Cardiac septum (tissue), 1 donor: ENCODE measurements at regions not wholly inside any gene's neighbourhood (a gene's known extent, or its start where the extent isn't known, plus 50 kb on each side); places are given as distances from the start of the nearest gene placed in this dataset.

Experiments used
- DNase-seq: peaks from one replicate; pipeline ENCODE4 v3.0.0-alpha.2; 2020; ENCODE audit warnings: low spot score
- intact Hi-C: fragments of 100-400 bp; cut with DNase I; formaldehyde crosslinking; loops from one replicate; pipeline ENCODE4 v1.14.0; 2022
- donor health status: DM: no; HTN: no; CAD: no.

DNA sequence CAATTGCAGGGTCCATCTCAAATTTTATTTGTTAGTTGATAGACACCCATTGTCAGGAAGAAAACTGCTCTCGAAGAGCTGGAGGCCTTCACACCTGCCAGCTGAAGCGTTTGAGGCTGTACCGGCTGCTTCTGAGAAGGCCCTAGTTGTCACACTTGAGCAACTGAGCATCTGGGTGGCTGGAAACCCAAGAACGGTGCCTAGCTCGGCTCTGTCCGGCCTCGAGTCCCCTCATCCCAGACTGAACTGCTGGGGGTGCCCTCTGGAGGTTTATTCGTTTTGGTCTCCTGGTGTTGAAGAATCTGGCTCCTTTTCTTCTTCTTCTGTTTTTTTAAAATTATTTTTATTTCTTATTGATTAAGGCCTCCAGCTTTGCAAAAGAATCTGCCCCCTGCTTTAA lies 59.3 kb upstream of the EXOC6 start:
- intact Hi-C loops: no loop called here
- no peak for DNase-seq

DNA sequence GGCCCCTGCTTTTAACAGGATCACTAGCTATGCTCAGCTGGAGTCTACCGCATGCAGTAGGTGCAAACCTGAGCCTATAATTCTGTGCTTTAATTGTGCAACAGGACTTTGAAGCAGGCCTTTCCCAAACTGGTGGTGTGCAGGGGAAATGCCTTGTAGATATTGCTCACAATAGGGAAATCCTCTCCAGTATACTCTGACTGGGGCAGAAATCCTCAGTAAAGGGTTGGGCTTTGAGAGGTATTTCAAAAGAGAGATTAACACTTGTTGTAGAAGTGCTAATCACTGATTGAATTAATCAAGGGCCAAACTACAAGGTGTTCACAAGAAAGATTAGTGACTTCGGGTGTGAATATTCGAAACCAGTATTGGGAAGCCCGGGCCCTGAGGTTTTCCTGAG lies 58.5 kb upstream of the EXOC6 start:
- intact Hi-C loops: no loop called here
- DNase-seq: no peak

DNA sequence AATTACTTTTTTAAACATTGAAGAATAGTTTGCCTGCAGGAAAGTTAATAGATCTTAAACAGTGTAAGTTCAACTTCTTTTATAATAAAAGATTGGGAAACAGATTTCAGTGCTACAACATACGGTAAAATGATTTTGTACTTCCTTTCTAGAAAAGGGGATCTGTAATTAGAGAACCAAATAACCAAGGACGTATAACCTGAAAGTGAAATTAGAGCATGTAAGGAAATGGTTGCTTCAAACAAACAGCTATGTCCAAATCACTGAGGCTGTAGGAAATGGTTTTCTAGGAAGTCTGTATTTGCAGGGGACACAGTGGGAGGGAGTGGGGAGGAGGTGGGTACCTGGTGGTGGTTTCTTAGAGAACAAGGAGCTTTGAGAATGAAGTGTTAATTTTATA lies 57.9 kb upstream of the EXOC6 start:
- intact Hi-C loops: no loop called here
- DNase-seq: no peak

DNA sequence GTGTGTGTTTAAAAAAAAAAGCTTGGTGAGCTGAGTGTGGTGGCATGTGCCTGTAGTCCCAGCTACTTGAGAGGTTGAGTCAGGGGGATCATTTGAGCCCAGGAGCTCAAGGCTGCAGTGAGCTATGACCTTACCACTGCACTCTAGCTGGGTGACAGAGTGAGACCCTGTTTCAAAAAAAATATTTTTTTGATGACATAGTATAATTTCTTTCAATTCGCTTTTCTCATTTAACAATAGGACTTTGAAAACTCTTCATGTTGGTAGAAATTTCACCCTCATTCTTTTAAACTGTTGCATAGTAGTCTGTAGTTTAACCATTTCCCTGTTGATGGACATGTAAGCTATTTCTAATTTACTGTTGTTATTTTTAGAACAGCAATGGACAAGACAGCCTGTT lies 55.7 kb upstream of the EXOC6 start:
- no peak for DNase-seq
- intact Hi-C loops: no loop called here
